HG03571 (cell line): ENCODE measurements at regions not wholly inside any gene's neighbourhood (a gene's known extent, or its start where the extent isn't known, plus 50 kb on each side); places are given as distances from the start of the nearest gene placed in this dataset.

Source experiments
- ATAC-seq: cut with Tn5 transposase; IDR thresholded peaks from one replicate; pipeline ENCODE4 v1.9.1; 2021; ENCODE audit not compliant: unreplicated experiment

DNA sequence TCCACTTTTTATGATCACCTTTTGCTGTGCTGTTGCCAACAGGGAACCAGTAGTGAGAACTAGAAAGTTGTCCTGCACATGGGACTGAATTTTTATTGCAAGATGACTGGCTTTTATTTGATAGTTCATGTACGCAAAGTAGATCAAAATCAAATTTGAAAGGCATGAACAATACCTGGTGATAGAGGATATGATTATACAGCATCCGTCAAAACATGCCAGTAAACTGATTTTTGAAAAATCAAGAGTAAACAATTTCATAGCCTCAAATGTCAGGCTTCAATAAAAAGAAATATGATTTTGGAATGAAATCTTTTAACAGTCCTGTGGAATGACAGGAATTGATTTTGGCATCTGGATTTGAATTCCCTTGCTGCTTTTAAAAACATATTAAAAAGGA is 219.6 kb upstream of the LRRN1 start:
- ATAC-seq, result no peak

DNA sequence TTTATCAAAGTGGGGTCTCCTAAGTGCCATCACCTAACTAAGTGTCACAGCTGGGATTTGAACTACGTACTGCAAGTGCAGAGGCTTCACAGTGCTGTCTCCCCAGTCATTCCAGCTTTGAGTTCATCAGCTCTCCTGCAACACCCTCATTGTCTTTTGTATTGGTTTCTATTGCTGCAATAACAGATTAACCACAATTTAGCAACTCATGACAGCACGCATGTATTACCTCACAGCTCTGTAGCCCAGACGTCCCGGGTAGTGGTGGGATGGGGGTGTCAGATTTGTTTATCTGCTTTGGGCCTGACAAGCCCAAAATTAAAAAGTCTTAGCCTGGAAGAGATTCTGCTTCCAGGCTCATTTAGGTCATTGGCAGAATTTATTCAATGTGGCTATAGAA is 220.5 kb upstream of the LRRN1 start:
- no peak for ATAC-seq

DNA sequence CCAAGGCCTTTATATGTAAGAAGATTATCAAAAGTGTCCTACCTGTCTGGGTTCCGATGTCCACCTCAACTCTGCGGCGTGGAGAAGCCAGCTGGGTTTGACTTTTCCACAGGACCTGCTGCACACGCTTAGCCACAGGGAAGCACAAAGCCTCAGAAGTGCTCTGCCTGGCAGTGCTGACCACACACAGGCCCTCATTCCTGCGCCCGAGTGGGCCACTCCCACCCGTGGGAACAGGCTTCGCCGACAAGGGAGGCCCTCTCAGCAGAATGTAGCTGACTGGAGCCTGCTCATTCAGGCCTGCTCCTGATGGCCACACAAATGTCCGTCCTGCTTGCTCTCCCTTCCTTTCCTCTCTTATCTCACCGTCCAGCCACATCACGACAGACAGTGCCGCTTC is 221.4 kb upstream of the LRRN1 start:
- no peak for ATAC-seq

DNA sequence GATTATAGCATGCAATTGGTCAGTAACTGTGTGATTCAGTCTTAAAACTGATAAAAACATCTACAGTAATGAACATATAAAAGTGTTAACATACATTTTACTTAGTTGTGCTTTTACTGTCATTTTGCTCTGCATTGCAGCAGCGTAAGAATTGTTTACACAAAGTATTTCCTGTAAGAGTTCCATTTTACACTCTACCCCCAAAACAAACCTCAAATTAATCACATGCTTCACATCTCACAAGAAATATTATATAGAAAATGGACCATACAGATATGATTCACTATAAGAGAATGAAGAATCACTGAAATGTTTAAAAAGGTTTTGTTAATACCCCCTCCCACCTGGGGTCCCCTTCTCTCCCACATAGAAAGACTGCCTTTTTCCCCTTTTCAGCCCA is 225.9 kb upstream of the LRRN1 start:
- no peak for ATAC-seq

DNA sequence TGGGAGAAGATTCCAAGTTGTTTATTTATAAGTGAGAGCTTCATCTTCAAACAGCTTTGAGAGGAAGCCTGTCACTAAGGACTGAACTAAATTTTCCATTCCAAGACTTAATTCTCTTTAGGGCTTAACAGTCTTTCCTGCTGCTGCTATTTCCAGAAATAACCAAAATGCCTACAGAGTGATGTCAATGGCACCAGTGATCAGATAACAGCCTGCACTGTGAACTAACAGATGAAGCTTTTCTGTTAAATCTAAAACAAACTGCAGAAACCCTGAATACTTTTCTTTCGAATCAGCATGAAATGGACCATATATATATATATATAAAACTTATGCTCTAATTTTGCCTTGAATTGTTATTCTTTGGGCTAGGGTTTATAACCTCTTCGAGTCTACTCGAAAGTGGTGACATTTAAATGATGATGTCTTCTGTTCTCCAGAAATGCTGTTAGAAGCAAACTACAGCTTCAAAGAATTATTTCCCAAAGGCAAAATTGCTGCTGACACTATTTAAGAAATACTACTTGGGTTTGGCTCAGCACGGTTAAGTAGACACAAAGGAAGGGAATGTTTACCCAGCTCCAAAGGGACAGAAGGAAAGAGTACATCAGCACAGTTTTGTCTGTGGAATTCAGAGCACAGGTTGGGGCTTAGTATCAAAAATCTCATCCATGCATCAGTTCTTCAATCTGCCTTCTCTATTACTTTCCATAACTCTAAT is 238.5 kb upstream of the LRRN1 start:
- no peak for ATAC-seq

DNA sequence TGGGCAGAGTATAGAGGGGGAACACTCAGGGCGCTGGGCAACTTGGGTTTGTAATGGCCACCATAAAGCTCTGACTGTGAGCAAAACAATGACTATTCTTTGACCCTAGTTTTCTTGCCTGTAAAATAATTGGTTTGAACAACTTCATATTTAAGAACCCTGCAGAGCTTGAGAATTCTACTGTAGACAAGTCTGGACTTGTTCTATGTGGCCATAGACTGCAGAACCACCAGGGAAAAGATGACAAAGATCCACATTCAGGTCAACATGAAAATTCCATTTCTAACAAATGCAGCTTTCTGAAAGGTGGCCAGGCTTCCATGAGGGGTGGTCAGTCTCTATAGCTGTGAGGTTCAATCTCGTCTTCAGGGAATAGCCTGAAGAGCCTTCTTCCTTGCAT is 239.4 kb upstream of the LRRN1 start:
- no peak for ATAC-seq

DNA sequence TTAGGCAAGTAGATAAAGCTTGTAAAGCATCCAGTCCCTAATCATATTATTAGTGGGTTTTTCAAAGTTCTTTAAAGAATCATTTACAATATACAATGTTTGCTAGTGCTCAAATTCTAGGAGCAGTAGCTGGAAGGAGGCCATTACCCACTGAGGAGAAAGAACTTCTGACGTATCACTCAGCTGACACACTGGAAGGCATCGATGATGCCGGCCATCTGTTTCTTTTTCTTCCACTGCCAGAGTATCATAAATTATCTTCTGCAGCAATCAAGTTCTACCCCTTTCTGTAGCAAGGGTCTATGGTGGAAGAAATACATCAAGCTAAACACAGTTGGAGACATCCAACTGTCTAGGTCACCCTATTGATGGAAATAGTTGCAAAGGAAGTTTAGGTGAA is 243.2 kb upstream of the LRRN1 start:
- no peak for ATAC-seq

DNA sequence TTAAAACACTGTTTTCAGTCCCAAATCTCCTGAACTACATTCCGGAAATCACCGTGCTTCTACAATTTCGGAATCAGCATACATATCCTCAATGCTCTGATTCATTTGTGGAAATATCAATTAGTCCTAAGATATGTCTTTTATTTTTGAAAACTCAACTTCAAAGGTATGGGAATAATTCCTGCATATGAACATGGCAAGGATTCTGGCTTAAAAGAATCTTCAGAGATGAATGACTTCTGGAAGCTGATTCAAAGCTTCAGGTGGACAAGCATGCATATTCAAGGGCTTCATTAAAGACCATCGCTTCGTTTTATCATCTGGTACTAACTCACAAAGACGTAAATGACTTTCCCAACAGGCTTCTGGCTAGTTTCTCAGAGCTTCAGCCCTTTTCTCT is 246.0 kb upstream of the LRRN1 start:
- no peak for ATAC-seq

DNA sequence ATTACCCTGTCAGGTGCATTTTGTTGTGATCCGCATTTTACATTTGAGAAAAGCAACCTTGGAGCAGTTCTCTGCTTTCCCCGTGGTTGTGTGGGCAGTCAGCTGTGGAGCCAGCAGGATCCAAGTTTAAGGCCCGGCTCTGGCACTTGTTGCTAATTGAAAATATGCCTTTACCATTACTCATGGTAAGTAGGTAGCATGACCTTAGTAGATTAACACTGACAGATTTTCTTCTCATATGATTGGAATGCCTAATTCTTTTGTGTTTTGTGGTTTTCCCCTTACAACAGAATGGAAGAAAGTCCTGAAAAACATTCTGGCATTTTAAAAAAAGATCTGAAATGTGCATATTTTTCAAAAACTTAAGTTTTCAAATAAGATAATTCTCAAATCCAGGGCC is 246.5 kb upstream of the LRRN1 start:
- no peak for ATAC-seq

DNA sequence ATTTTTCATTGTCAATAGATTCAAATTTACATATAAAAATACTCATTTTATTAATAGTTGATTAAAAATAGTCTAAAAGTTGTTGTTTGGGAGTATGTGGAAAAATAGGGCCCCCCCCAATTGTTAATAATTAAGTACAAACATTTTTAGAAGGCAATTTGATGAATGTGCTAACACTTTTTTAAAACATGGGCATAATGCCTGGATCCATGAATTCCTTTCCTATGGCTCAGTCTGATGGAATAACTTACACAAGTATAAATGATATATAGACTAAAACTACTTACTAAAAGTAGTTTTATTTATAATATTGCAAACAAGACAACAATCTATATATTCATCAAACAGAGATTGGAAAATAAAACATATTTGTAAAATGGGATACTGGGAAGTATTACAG is 247.2 kb upstream of the LRRN1 start:
- ATAC-seq, result no peak

DNA sequence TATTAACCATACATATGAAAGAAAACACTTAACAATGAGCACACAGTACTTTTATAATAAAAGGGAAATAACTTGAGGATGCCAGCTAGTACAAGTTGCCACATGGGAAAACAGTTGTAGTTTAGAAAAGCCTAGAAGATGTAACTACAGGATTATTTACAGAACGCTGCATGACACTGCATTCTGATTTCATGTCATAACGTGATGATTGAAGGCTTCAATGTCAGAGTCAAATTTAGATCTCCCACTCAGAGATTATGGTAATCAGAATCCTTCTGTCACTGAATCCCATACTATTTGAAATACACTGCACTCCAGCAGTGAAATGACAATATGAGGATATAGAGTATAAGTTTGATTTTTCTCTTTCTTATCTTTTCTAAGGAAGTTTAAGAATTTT is 253.9 kb upstream of the LRRN1 start:
- ATAC-seq, result no peak

DNA sequence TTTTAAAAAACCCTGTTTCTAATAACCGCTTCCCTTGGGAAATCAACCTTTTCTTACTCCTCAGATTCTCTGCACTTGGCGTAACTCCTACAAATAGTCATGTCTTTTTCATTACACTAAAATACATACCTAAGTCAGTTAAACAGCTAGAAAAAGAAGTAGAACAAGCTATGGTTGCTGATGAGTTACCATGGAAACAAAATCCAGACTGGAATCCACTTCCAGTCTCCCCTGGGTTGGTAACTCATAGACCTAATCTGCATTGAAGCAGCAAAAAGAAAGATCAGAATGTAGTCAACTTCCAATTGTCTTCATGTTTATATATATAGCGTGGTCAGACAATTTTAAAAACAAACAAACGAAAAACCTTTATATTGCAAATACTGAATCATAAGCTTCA is 260.8 kb upstream of the LRRN1 start:
- no peak for ATAC-seq

DNA sequence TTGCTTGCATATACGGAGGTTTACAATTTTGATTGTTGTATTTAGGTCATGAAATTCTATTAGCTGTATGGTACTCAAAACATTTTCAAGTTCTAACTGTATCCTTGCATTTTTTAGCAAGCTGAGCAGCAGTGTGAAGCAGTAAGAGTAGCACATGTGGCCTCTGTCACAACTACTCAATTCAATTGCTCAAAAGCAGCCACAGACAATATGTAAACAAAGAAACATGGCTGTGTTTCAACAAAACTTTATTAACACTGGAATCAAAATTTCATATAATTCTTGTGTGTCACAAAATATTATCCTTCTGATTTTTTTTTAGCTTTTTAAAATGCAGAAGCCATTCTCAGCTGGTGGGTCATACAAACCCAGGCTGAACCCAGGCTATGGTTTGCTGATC is 266.7 kb upstream of the LRRN1 start:
- no peak for ATAC-seq

DNA sequence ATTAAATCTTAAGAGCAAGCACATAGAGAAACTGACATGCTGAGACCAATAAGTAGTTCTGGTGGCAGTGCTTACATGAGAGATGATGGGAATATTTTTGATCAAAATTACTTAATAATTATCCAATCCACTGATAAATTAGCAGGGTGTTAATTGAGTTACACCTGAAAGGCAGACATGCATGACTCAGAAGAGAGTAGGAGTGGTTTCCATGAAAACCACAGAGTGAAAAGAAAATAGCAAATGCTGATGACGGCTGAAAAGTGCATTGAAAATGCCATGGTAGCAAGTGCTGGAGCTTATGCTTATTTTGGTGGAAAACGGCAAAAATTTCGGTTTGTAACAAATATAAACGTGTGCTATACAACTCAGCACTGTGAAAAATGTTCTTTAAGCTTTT is 267.8 kb upstream of the LRRN1 start:
- ATAC-seq, result no peak

DNA sequence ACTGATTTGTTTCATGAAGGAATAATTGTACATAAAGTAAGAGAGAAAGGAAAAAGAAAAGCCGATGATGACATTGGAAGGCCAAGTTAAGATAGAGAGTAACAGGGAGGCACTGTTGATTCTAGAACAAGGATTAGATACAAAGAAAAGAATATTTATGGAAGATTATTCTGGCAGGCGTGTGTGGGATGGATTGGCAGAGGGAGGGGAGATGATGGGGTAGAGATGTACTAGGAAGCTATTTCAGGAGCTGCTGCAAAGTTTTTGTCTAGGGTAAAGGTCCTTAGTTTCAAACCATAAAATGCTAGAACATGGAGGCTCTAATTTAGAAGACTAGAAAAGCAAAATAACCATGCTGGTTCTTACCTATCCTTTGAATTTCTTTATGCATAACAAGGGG is 280.0 kb upstream of the LRRN1 start:
- ATAC-seq, result no peak

DNA sequence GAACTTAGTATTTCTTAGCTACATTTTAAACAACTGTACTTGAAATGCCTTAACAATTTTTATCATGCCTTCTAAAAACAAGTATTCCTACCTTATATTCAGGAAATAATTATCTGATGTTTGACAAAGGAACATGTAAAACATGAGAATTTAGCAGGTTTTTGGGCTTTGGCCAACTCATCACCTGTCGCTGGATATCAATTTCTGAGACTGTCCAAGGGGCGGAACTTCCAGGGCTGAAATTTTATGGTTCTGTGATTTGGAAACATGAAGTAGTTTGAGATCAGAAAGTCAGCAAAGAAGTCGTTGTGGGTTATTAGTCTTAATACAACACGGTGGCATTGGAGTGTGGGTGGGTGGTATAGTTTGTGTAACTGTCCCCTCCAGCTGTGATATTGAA is 282.2 kb upstream of the LRRN1 start:
- no peak for ATAC-seq

DNA sequence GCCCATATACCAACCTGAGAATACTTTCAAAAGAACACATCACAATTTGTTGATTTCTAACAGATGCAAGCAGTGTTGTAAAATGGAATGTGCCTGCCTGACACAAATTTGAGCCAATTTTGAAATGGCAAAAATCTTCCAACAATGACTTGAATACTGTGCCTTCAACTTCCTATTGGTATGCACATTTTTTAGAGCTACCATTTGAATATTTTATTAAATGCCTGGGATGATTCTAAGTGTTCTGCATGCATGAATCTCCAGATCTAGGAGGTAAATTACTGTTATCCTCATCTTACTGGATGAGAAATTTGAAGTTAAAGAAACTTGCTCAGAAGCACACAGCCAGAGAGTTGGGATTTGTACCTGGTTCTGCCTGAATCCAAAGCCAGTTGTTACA is 282.8 kb upstream of the LRRN1 start:
- no peak for ATAC-seq

DNA sequence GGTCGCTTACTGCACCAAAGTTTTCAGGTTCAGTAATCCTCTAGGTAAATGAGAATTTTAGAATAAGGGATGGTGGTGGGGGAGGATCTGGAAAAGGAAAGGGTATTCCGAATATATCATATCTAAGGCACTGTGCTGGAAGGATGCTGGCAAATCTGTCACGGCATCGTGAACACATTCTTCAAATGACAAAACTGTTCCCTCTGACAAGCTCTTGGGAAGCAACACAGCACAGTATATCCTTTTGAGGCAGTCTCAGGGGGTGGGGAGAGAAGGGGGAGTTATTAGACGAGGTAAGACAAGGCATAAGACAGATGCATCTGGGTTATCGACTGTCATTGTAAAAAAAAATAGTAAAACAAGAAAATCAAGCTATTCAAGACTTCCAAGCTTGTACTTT is 289.6 kb upstream of the LRRN1 start:
- no peak for ATAC-seq

DNA sequence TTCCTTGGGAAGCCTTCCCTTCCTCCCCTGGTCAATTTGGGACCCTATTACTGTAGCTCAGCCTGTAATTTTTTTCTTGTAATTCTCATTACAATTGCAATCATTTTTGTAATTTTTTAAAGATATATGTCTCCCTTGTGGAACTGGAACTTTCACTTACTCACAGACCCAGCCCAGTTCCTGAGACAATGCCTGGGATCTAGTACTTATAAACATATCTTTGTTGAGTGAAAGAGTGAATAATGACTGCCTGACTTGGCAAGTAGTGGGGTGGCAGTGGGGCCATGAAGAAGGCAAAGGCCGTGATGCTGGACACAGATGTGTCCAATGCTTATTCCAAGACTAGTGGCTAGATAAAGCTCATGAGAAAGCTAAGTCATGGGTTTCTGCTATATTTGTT is 294.5 kb upstream of the LRRN1 start:
- ATAC-seq, result no peak

DNA sequence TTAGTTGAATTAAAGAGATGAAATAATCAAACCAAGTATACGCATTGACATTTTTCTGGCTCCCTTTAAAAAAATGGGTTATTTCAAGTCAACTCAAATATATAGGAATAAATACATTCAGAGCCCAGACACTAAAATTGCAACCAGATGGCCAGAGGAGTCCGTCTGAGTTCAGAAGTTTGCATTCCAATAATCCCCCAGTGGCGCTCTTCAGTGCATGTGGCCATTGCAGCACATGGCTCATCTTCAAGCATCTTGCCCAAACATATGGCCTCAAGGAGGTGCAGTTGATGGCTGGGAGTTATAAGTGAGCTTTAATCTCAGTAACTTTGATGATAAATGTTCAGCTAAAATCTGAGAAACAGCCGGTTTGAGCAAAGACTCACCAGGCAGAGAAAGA is 295.8 kb upstream of the LRRN1 start:
- no peak for ATAC-seq

DNA sequence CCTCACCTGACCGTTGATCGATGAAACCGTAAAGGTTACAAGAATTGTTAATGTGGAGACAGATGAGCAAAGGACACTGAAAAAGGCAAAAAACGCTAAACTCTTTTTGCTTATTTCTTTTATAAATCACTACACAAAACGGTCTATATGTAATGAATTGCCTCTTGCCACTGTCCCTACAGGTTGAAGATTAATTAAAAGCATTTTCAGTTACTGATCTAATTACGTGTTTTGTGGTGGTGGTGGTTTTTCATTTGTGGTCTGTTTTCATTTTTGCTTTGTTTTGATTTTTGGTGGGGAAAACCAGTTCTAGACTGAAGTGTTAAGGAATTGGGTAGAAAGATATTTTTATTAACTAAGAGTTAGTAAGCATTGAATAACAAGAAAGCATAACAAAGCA is 299.2 kb upstream of the LRRN1 start:
- ATAC-seq, result no peak

DNA sequence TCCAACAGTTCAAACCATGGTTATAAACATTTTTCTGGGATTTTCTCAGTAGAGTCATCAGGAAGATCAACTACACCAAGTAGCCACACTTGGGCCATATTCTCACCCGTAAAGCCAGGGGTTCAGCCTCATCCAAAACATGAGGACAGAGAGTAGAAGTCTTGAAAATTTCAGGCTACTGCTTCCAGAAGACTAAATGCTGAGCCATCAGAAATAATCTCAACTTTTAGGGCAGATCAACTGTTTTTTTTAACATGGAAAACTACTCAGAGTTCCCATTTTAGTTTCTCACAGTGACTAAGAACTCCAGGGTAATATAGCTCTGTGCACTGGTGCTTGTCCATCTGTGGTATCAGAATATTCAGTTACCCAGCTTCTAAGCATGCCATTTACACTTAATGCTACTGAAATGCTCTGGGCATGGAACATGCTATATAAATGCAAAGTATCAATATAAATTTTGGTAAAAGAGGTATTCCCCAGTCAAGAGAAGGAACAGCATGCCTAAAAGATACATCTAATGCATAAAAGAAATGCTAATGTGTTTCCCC is 300.1 kb upstream of the LRRN1 start:
- no peak for ATAC-seq

DNA sequence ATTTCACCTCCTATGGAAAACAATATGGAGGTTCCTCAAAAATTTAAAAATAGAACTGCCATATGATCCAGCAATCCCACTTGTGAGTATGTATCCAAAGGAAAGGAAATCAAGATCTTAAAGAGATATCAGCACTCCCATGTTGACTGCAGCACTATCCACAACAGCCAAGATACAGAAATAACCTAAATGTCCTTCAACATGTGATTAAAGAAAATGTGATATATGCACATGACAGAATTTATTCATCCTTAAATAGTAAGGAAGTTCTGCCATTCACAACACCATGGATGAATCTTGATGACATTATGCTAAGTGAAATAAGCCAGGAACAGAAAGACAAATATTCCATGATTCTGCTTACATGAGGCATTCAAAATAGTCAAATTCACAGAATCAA is 303.6 kb upstream of the LRRN1 start:
- ATAC-seq, result no peak
